Left colon (tissue), 2 donors: ENCODE measurements at regions not wholly inside any gene's neighbourhood (a gene's known extent, or its start where the extent isn't known, plus 50 kb on each side); places are given as distances from the start of the nearest gene placed in this dataset.

Experiments
- ATAC-seq: fragments of 200-7000 bp; cut with Tn5 transposase; one replicate; pipeline ENCODE4 v1.9.1; 2020; ENCODE audit warnings: mild to moderate bottlenecking, moderate library complexity
- DNase-seq, 2 donors: peaks; one replicate each; pipeline ENCODE4 v3.0.0-alpha.2; 2020
- intact Hi-C, 2 donors: fragments of 100-400 bp; cut with DNase I in 1 of 2; cut with micrococcal nuclease in 1 of 2; formaldehyde crosslinking; loops; one replicate each; pipeline versions ENCODE4 v1.11.2 to v1.14.0; 2022; cut with DNase I, micrococcal nuclease
- donor health status: DM: no; HTN: no; CAD: no.
- donor health status: DM: yes; HTN: yes; CAD: no.

GRCh38 chr6:141335477-141336273 is 797.0 kb upstream of the GJE1 start:
- no peak for ATAC-seq
- intact Hi-C loops: no loop called here
- no peak for DNase-seq

GRCh38 chr6:141326925-141327324 is 805.8 kb upstream of the GJE1 start:
- intact Hi-C loops: no loop called here
- ATAC-seq: no peak
- DNase-seq: no peak

DNA sequence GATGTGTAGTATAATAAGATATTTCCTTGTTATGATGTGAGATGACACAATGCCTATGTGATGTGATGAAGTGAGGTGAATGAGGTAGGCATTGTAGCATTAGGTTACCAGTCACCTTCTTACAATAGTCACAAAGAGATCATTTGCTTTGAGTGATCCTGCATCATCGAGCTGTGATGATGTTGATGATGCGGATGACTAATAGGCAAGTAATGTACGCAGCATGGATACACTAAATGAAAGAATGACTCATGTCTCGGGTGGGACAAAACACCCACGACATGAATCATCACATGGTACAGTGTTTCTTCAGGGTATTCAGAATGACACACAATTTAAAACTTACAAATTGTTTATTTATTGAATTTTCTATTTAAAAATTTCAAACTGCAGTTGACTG is 806.3 kb upstream of the GJE1 start:
- no peak for ATAC-seq
- intact Hi-C loops: no loop called here

GRCh38 chr6:141321493-141322347 is 811.0 kb upstream of the GJE1 start:
- ATAC-seq: no peak
- DNase-seq: no peak
- intact Hi-C loops: no loop called here

More for the DNA sequence above, 806.3 kb upstream of the GJE1 start:
- no peak for DNase-seq

DNA sequence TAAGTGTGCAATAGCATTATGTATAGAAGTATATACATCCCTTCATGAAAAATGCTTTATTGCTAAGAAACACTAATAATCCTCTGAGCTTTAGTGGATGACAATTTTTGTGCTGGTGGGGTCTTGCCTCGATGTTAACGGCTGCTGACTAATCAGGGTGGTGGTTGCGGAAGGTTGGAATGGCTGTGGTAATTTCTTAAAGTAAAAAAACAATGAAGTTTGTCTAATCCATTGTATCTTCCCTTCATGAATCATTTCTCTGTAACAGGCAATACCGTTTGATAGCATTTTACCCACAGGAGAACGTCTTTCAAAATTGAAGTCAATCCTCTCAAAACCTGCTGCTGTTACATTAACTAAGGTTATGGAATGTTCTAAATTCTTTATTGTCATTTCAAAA is 816.5 kb upstream of the GJE1 start:
- DNase-seq: no peak
- no peak for ATAC-seq
- intact Hi-C loops: no loop called here

DNA sequence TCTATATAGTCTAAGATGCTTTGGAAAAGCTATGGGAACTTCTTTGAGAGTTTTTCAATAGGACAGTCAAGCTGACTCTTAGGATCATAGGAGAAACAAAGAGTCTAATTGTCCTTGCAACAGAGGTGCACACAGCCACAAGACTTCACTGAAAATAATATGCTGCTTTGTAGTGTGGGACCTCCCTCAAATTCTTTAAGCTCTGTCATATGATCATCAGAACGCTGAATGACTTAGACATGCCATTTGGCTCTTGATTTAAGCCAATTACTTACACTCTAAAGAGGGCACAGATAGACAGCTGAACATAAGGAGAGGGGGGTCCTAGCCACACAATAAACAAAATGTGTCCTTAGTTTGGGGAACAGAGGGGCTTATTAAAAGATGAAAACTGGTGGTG is 818.7 kb upstream of the GJE1 start:
- intact Hi-C loops: no loop called here
- DNase-seq (no peak), ATAC-seq (no peak)

DNA sequence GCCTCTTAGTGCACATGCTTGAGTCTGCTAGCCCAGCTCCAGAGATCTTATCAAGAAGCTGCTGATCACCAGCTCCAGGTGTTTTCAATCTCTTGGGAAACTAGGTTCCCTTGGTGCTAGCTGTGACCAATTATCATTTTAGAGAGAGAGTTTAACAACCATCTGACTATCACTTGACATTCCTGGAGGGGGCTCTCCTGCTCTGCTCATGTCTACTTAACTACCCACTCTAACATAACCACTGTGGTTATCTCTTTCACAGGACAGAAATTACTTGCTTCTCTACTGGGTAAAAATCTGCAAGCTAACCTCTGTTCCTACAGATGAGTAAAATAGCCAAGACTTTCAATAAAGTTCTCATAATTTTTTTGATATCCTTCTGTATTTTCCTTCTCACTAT is 823.4 kb upstream of the GJE1 start:
- ATAC-seq (no peak), DNase-seq (no peak)
- intact Hi-C loops: no loop called here

- ATAC-seq: no peak
- DNase-seq: no peak
- intact Hi-C loops: no loop called here
Observed at GRCh38 chr6:141307309-141307998, 825.3 kb upstream of the GJE1 start.

GRCh38 chr6:141303907-141304306 is 828.8 kb upstream of the GJE1 start:
- DNase-seq (no peak), ATAC-seq (no peak)
- intact Hi-C loops: no loop called here

DNA sequence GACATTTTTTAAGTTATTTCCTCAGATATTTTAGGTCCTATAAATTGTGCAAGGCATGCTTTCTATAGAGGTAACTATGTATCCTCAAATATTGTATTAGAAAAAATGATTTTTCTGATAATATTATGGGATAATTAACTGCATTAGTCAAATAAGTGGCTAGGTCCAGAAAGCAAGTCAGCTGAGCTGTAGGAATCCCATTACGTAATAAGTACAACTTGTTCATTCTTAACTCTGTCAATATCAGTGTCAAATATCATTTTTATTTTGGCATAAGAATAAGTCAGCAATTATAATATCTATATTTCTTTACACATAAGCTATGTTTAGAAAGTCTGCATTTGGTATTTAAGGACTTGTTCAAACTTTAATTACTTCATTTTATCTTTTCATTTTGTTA is 830.9 kb upstream of the GJE1 start:
- no peak for ATAC-seq
- DNase-seq: no peak
- intact Hi-C loops: no loop called here

GRCh38 chr6:141290941-141291721 is 841.6 kb upstream of the GJE1 start:
- intact Hi-C loops: no loop called here
- no peak for DNase-seq
- no peak for ATAC-seq

GRCh38 chr6:141288947-141289346 is 843.8 kb upstream of the GJE1 start:
- no peak for ATAC-seq
- intact Hi-C loops: no loop called here
- DNase-seq: no peak

DNA sequence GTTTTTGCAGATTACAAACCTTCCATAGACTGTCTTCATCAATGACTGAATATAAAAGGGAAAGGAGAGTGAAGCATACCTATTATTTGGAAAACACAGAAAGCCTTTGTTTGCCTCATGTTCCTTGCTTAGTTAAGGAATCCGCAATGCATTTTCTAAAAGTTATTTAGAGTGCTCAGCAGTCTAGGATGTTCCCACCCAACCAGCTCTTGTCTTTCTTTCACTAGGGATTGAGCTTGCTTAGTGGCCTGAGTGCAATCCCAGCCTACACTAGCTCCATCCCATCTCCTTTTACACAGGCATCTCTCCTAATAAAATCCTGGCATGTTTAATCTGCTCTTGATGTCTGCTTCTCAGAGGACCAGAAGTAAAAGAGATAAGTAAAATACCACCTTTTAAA is 850.5 kb upstream of the GJE1 start:
- DNase-seq (no peak), ATAC-seq (no peak)
- intact Hi-C loops: no loop called here

DNA sequence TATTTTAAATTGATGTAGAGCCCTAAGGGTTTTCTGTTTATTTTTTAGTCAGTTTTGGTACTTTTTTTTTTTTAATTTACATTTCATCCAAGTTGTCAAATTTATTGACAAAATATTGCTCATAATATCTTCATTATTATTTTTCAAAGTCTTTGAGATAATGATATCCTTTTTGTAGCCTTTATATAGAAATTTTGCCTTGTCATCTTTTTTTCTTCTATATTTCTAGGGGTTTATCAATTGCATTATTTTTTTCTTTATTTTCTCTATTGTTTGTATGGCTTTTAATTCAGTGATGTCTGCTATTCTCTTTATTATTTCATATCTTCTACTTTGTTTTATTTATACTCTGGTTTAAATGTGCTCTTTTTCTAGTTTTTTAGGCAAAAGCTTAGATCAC is 863.0 kb upstream of the GJE1 start:
- no peak for DNase-seq
- intact Hi-C loops: no loop called here
- ATAC-seq: no peak

DNA sequence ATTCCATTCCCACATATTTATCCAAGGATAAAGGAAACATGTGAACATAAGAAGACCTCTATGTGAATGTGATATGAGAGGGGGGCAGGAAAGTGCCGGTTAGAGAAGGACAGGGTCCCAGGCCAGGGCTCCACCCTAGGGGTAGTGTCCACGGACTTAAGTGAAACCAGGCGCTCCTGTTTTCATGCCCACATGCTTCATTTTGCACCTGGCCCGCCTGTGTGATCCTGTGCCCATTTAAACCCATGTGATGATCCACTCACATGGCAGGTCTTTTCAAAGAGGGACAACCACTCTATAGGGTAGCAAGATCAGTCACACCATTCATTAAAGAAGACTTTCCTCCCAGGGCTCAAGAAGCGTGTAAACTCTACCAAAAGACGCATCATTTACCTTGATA is 865.3 kb upstream of the GJE1 start:
- no peak for DNase-seq
- intact Hi-C loops: no loop called here
- ATAC-seq: no peak

DNA sequence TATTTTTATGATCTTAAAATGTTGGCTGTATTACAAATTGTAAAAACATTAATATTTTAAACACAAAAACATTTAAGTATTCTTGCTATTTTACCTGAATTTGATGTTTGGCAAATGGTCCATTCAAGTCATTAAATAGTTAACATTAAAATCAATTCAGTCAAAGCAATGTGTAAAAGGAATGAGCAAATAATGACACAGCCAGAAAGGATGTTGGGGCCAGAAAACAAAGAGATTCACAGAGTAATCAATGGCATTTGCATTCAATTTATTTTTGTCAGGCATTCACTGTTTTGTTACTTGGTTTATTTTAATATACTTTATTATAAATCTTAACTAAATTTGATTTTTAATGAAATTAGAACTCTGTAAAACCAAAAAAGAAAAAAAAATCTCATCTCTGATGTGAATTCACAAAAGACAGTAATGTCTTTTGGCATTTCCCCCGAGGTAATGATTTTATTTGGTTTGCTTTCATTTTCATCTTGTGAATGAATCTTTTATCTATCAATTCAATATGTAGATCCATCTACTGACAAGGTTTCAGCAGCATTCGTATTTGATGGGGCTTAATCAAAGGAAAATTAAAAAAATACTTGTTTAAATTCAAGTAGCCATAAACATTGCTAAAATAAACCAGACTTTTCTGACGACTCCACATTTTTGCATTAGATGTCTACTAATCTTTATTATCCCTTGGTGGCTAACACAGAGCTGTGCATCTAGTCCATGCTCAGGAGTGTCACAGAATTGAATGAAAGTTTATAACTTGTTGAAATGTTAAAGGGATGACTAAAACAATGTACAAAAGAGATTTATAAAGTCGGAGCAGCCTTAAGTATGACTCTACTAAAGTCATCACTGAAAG is 866.7 kb upstream of the GJE1 start:
- DNase-seq (no peak), ATAC-seq (no peak)
- intact Hi-C loops: no loop called here

DNA sequence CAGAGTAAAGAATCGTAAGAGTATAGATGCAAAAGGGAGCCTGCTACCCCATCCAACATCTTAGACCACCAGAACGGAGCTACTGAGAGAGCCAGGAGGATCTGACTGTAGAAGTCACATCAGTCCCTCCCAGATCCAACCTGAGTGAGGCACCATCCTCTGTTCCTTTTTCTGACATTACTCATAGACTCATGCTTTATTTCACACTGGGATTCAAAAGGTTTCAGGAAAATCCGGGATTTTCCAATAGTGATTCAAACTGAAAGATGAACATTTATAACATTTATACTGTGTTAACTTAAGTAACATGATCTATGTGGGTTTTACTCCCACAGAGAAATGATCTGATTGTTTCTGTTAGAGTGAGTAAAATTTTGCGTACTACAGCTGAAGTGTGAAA is 868.6 kb upstream of the GJE1 start:
- intact Hi-C loops: no loop called here
- no peak for DNase-seq
- ATAC-seq: no peak

- ATAC-seq: no peak
- DNase-seq: no peak
- intact Hi-C loops: no loop called here
Observed at GRCh38 chr6:141261672-141262060, 871.1 kb upstream of the GJE1 start.
